GM19025 (cell line): ENCODE measurements at regions not wholly inside any gene's neighbourhood (a gene's known extent, or its start where the extent isn't known, plus 50 kb on each side); places are given as distances from the start of the nearest gene placed in this dataset.

Experiments used
- ATAC-seq: cut with Tn5 transposase; IDR thresholded peaks from one replicate; pipeline ENCODE4 v1.9.1; 2021; ENCODE audit warnings: mild to moderate bottlenecking, low read depth, moderate library complexity; ENCODE audit not compliant: unreplicated experiment

- ATAC-seq: no peak
These were observed 151.1 kb upstream of the MKI67 start for GRCh38 chr10:128277267-128277840.

GRCh38 chr10:128278362-128278761 lies 152.1 kb upstream of the MKI67 start:
- no peak for ATAC-seq

- no peak for ATAC-seq
These were observed 154.0 kb upstream of the MKI67 start for GRCh38 chr10:128280271-128280670.

- no peak for ATAC-seq
These were observed 155.1 kb upstream of the MKI67 start for GRCh38 chr10:128281343-128281742.

- no peak for ATAC-seq
These were observed 155.6 kb upstream of the MKI67 start for GRCh38 chr10:128281861-128282260.

GRCh38 chr10:128286141-128286761 lies 160.0 kb upstream of the MKI67 start:
- no peak for ATAC-seq

- no peak for ATAC-seq
These were observed 160.7 kb upstream of the MKI67 start for GRCh38 chr10:128286762-128287500.

- ATAC-seq: no peak
These were observed 161.7 kb upstream of the MKI67 start for GRCh38 chr10:128287921-128288320.

- ATAC-seq: no peak
These were observed 163.4 kb upstream of the MKI67 start for GRCh38 chr10:128289621-128290020.

- ATAC-seq: no peak
These were observed 168.8 kb upstream of the MKI67 start for GRCh38 chr10:128295003-128295402.

GRCh38 chr10:128296253-128297007 lies 170.2 kb upstream of the MKI67 start:
- ATAC-seq: no peak

- no peak for ATAC-seq
These were observed 171.6 kb upstream of the MKI67 start for GRCh38 chr10:128297709-128298378.

GRCh38 chr10:128298587-128298986 lies 172.4 kb upstream of the MKI67 start:
- no peak for ATAC-seq

GRCh38 chr10:128300290-128300824 lies 174.1 kb upstream of the MKI67 start:
- no peak for ATAC-seq

- no peak for ATAC-seq
These were observed 174.8 kb upstream of the MKI67 start for GRCh38 chr10:128301051-128301450.

- no peak for ATAC-seq
These were observed 176.6 kb upstream of the MKI67 start for GRCh38 chr10:128302808-128303207.

- ATAC-seq: no peak
These were observed 178.0 kb upstream of the MKI67 start for GRCh38 chr10:128304271-128304670.

GRCh38 chr10:128305601-128306345 lies 179.6 kb upstream of the MKI67 start:
- ATAC-seq: no peak

GRCh38 chr10:128306535-128306934 lies 180.3 kb upstream of the MKI67 start:
- ATAC-seq: no peak

- ATAC-seq: no peak
These were observed 180.7 kb upstream of the MKI67 start for GRCh38 chr10:128306966-128307365.
